ENCODE measurements at regions not wholly inside any gene's neighbourhood (a gene's known extent, or its start where the extent isn't known, plus 50 kb on each side); places are given as distances from the start of the nearest gene placed in this dataset.

DNA sequence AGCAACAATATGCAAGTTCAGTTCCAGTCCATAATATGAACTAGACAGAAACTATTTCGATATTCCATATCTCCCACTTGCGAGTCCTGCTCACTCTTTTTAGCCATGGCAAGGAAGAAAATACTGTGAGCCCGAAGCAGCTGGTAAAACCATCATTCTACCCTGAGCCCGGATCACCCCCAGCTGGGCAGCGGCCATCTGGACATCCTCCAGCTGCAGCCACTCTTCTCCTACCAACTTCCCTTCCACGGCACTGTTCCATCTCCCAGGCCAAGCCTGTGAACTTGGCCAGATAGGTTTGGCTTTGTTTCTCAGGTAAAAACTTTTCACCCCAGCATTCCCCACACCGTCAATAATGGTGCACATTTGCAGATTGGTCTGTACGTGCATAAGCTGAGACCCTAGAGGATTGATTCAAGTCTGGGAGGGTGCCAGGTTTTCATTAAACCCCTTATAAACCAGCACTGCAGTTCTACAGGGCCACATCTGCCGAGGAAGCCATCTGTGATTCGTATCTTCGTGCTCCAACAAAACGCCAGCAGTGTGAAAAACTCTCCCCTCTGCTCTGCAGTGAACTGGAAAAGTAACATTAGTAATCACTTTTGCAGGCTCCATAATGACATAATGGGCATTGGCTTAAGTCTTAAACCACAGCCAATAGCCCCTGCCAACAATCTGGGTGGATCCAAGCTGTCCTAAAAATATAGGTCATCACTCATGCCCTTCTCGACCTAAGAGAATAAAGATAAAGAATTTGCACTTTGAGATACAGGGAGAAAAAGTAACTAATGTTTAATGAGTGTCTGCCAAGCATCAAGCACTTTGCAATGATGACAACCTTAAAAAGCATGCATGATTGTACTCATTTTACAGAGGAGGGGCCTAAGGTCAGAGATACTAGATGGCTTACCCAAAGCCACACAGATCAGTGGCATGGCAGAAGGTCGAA lies 205.1 kb downstream of the PLPP3 start:
- CTCF ChIA-PET (ENCODE audit: unreplicated experiment) = no interaction called here
- Histone ChIP-seq H3K4me3 (ENCODE audit: low read depth, low read length, poor library complexity, severe bottlenecking) (no peak overlapping the region), H3K4me1 (ENCODE audit: insufficient read depth, low read length, poor library complexity, severe bottlenecking) (no peaks in the 10 kb centered on the region), H3K79me2 (ENCODE audit: insufficient read depth, low read depth, low read length) (no peaks in the 10 kb centered on the region), H3K27ac (ENCODE audit: low read depth, low read length, poor library complexity, severe bottlenecking) (no peak overlapping the region), H3K9me2 (ENCODE audit: insufficient read depth, low read length) (no peaks in the 10 kb centered on the region), H3K36me3 (ENCODE audit: insufficient read depth, low read length) (no peaks in the 10 kb centered on the region), H4K20me1 (ENCODE audit: insufficient read depth, low read length) (no peaks in the 10 kb centered on the region), H3K4me2 (ENCODE audit: low read length) (no peak overlapping the region), H3K9me3 (ENCODE audit: low read length) (no peaks in the 10 kb centered on the region), H2AFZ (ENCODE audit: low read length) (no peak overlapping the region)
- no TSS peak for BruUV-seq (replicated peaks)
- DNase-seq (ENCODE audit: low spot score) = no peak
- POLR2A ChIA-PET = no interaction called here
- intact Hi-C loops (cut with micrococcal nuclease; ENCODE audit: unreplicated experiment) = no loop called here
- no peak for TF ChIP-seq EZH2phosphoT487 (IDR thresholded peaks at IDR 0.05; ENCODE audit: borderline replicate concordance, low read depth, low read length)
- TF ChIP-seq, protein P1, sequence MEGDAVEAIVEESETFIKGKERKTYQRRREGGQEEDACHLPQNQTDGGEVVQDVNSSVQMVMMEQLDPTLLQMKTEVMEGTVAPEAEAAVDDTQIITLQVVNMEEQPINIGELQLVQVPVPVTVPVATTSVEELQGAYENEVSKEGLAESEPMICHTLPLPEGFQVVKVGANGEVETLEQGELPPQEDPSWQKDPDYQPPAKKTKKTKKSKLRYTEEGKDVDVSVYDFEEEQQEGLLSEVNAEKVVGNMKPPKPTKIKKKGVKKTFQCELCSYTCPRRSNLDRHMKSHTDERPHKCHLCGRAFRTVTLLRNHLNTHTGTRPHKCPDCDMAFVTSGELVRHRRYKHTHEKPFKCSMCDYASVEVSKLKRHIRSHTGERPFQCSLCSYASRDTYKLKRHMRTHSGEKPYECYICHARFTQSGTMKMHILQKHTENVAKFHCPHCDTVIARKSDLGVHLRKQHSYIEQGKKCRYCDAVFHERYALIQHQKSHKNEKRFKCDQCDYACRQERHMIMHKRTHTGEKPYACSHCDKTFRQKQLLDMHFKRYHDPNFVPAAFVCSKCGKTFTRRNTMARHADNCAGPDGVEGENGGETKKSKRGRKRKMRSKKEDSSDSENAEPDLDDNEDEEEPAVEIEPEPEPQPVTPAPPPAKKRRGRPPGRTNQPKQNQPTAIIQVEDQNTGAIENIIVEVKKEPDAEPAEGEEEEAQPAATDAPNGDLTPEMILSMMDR (conservative IDR thresholded peaks at IDR 0.05; ENCODE audit: low read length) = no peak

DNA sequence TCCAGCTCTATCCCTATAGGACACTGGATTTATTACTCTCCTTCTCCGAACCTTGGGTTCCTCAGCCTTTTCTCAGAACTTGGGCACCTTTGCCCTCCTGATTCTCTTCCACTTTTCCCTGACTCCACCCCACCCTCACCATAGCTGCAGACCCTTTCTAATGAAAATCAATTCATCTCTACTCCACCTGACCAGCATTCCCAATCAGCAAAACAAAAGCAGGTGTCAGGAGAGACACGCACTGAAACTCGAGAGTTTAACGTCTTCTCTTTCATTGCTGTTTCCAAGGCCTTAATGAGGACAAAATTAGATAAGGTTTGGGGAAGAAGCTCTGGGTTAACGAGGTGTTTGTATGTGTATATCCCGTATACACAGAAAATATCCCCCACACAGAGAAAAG lies 208.8 kb downstream of the PLPP3 start:
- POLR2A ChIA-PET = interaction anchor here (0.6 kb wide), 2 partner anchors 27 to 1829 kb away, joined by 3 to 14 read pairs; no protein-coding TSS in a partner anchor
- no peak for DNase-seq (ENCODE audit: low spot score)
- no peaks in the 10 kb centered on the region for H3K79me2 ChIP-seq (ENCODE audit: insufficient read depth, low read depth, low read length)
- no peaks in the 10 kb centered on the region for H3K4me1 ChIP-seq (ENCODE audit: insufficient read depth, low read length, poor library complexity, severe bottlenecking)
- no peak overlapping the region for H2AFZ ChIP-seq (ENCODE audit: low read length)
- H3K9me3 ChIP-seq (ENCODE audit: low read length) = no peaks in the 10 kb centered on the region
- no peaks in the 10 kb centered on the region for H3K9me2 ChIP-seq (ENCODE audit: insufficient read depth, low read length)
- CTCF ChIA-PET (ENCODE audit: unreplicated experiment) = no interaction called here
- H3K36me3 ChIP-seq (ENCODE audit: insufficient read depth, low read length) = no peaks in the 10 kb centered on the region
- intact Hi-C loops (cut with micrococcal nuclease; ENCODE audit: unreplicated experiment) = no loop called here
- BruUV-seq (replicated peaks) = no TSS peak
- H3K4me2 ChIP-seq (ENCODE audit: low read length) = no peak overlapping the region
- no peaks in the 10 kb centered on the region for H4K20me1 ChIP-seq (ENCODE audit: insufficient read depth, low read length)
- TF ChIP-seq, protein P1 (conservative IDR thresholded peaks at IDR 0.05; ENCODE audit: low read length) = no peak
- TF ChIP-seq EZH2phosphoT487 (IDR thresholded peaks at IDR 0.05; ENCODE audit: borderline replicate concordance, low read depth, low read length) = no peak
- no peak overlapping the region for H3K27ac ChIP-seq (ENCODE audit: low read depth, low read length, poor library complexity, severe bottlenecking)
- H3K4me3 ChIP-seq (ENCODE audit: low read depth, low read length, poor library complexity, severe bottlenecking) = no peak overlapping the region
